CD4-positive, CD25-positive, alpha-beta regulatory T cell (primary cell): ENCODE measurements at regions not wholly inside any gene's neighbourhood (a gene's known extent, or its start where the extent isn't known, plus 50 kb on each side); places are given as distances from the start of the nearest gene placed in this dataset.
"Not testable (repeated sequence)": the region's sequence is repeated elsewhere in the genome, so short reads cannot be mapped to it uniquely, and the experiment has no call there.

Source experiments
- ATAC-seq, 2 donors: fragments of 150-1000 bp; cut with Tn5 transposase; one replicate each; pipeline ENCODE4 v1.10.0; 2021; ENCODE audit warnings: low read depth in 2 of 2, moderate number of reproducible peaks in 2 of 2, moderate library complexity in 1 of 2
- DNase-seq, 3 donors: peaks; one replicate each; pipeline versions ENCODE4 v3.0.0 to v3.0.0-alpha.2; 2012 to 2022; ENCODE audit warnings: mixed read lengths in 1 of 3
- H3K27ac ChIP-seq: one replicate; pipeline ENCODE4 v1.7.0; 2013; ENCODE audit warnings: mild to moderate bottlenecking, low read length; ENCODE audit not compliant: insufficient read depth, poor library complexity, severe bottlenecking
- H3K27me3 ChIP-seq: one replicate; pipeline ENCODE4 v1.7.0; 2013; ENCODE audit warnings: low read length; ENCODE audit not compliant: control insufficient read depth, insufficient read depth
- H3K36me3 ChIP-seq: one replicate; pipeline ENCODE4 v1.7.0; 2013; ENCODE audit warnings: mild to moderate bottlenecking, low read length, moderate library complexity; ENCODE audit not compliant: control insufficient read depth, insufficient read depth
- H3K4me1 ChIP-seq: 2 replicates; pipeline ENCODE4 v1.7.0; 2013; ENCODE audit warnings: mild to moderate bottlenecking, low read length; ENCODE audit not compliant: insufficient read depth, control insufficient read depth, poor library complexity, severe bottlenecking
- H3K4me3 ChIP-seq: one replicate; pipeline ENCODE4 v1.7.0; 2013; ENCODE audit warnings: low read depth, mild to moderate bottlenecking, low read length, moderate library complexity
- H3K9me3 ChIP-seq, 2 experiments: 1 replicate in 1 of 2; 2 replicates in 1 of 2; pipeline ENCODE4 v1.7.0; 2013; ENCODE audit warnings: low read length in 2 of 2, mild to moderate bottlenecking in 1 of 2, moderate library complexity in 1 of 2; ENCODE audit not compliant: control insufficient read depth in 2 of 2
- H3K27ac Mint-ChIP-seq, 3 donors: one replicate each; pipeline ENCODE4 v1.8.0; 2020 to 2022; ENCODE audit warnings: mild to moderate bottlenecking in 3 of 3, mixed read lengths in 3 of 3, moderate library complexity in 2 of 3
- H3K27me3 Mint-ChIP-seq: one replicate; pipeline ENCODE4 v1.8.0; 2022; ENCODE audit warnings: mild to moderate bottlenecking, mixed read lengths
- H3K36me3 Mint-ChIP-seq: one replicate; pipeline ENCODE4 v1.8.0; 2020; ENCODE audit warnings: mixed read lengths
- H3K4me1 Mint-ChIP-seq, 4 donors: one replicate each; pipeline ENCODE4 v1.8.0; 2020 to 2022; ENCODE audit warnings: mixed read lengths in 4 of 4, mild to moderate bottlenecking in 1 of 4
- H3K4me3 Mint-ChIP-seq, 4 donors: one replicate each; pipeline ENCODE4 v1.8.0; 2020 to 2022; ENCODE audit warnings: mild to moderate bottlenecking in 4 of 4, mixed read lengths in 4 of 4, moderate library complexity in 3 of 4
- H3K9me3 Mint-ChIP-seq, 7 donors: one replicate each; pipeline ENCODE4 v1.8.0; 2020 to 2022; ENCODE audit warnings: mixed read lengths in 7 of 7, mild to moderate bottlenecking in 3 of 7, moderate library complexity in 2 of 7

DNA sequence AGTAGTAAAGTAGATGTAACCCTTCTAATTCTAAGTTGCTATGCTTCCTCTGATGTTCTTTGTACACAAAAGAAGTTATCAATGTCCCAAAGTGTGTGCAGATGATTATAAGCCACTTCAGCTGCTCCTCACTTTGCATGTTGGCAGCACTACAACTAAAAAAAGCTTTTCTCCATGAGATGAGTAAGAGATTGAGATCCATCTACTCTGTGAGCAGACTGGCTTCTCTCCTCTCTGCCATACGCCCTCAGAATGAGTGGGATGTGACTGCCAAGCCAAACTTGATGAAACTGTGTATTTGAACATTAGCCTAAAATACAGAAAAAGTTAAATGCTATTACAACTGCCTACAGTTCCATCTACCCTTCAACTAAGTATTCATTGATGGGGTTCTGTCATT lies 102.9 kb upstream of the ETV1 start:
- Histone ChIP-seq H3K4me3 (no peak overlapping the region), H3K4me1 (no peaks in the 10 kb centered on the region), H3K27me3 (no peaks in the 10 kb centered on the region), H3K36me3 (no peaks in the 10 kb centered on the region), H3K9me3 (peaks cover 0 to 4% of the 10 kb centered on the region in 2 experiments), H3K27ac (no peak overlapping the region)
- Mint-ChIP-seq H3K36me3 (no peaks in the 10 kb centered on the region), H3K4me1 (no peaks in the 10 kb centered on the region), H3K27ac (no peak overlapping the region), H3K4me3 (no peak overlapping the region), H3K27me3 (no peaks in the 10 kb centered on the region), H3K9me3 (peaks cover 2 to 7% (median 4%) of the 10 kb centered on the region in 7 donors)
- ATAC-seq, result no peak
- no peak for DNase-seq

DNA sequence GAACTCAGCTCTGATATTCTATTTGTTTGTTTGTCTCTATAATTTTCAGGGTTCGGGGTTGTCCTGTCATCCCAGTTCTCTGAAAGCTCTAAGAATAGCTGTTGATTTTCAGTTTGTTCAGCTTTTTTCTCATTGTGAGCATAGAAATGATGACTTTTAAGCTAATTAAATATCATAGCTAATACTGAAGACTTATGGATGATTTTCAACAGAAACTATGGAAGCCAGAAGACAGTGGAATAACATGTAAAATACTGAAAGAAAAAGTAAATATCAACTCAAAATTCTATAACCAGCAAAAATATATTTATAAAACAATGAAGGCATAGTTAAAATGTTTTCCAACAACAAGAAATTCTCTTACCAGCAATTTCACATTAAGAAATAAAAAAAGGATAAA lies 96.4 kb upstream of the ETV1 start:
- no peak for DNase-seq
- no peak overlapping the region for H3K27ac Mint-ChIP-seq
- no peak overlapping the region for H3K4me3 ChIP-seq
- H3K27ac ChIP-seq, result no peak overlapping the region
- no peak overlapping the region for H3K4me3 Mint-ChIP-seq
- no peaks in the 10 kb centered on the region for H3K27me3 ChIP-seq
- H3K36me3 Mint-ChIP-seq, result no peaks in the 10 kb centered on the region
- no peaks in the 10 kb centered on the region for H3K9me3 ChIP-seq
- H3K36me3 ChIP-seq, result no peaks in the 10 kb centered on the region
- H3K27me3 Mint-ChIP-seq, result no peaks in the 10 kb centered on the region
- no peaks in the 10 kb centered on the region for H3K4me1 Mint-ChIP-seq
- ATAC-seq, result no peak
- peaks cover 4 to 27% (median 7%) of the 10 kb centered on the region in 7 donors for H3K9me3 Mint-ChIP-seq
- H3K4me1 ChIP-seq, result no peaks in the 10 kb centered on the region

DNA sequence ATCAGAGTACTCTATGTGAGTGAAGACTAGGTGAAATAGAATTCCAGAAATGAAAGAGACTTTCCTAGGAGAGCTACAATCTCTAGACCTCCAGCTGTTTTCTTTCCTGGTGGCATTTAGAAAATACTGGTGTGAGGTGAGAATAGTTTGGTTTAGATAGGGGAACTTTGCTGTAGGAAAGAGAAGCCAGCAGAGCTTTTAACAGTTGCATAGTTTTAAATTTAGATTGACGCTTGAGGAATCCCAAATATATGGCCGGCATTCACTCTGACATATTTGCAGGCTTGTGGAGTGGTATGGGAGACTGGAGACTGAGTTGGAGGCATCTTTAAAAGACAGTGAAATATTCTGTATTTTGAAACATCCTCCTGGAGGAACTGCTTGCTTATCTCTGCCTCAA lies 94.3 kb upstream of the ETV1 start:
- H3K4me1 Mint-ChIP-seq, result no peaks in the 10 kb centered on the region
- H3K9me3 Mint-ChIP-seq, result peaks cover 0 to 31% (median 5%) of the 10 kb centered on the region in 7 donors
- DNase-seq, result no peak
- no peaks in the 10 kb centered on the region for H3K36me3 Mint-ChIP-seq
- H3K9me3 ChIP-seq, result no peaks in the 10 kb centered on the region
- no peak overlapping the region for H3K4me3 Mint-ChIP-seq
- H3K4me1 ChIP-seq, result no peaks in the 10 kb centered on the region
- no peaks in the 10 kb centered on the region for H3K36me3 ChIP-seq
- no peaks in the 10 kb centered on the region for H3K27me3 ChIP-seq
- H3K27ac ChIP-seq, result no peak overlapping the region
- no peak for ATAC-seq
- H3K4me3 ChIP-seq, result no peak overlapping the region
- H3K27me3 Mint-ChIP-seq, result no peaks in the 10 kb centered on the region
- H3K27ac Mint-ChIP-seq, result no peak overlapping the region

DNA sequence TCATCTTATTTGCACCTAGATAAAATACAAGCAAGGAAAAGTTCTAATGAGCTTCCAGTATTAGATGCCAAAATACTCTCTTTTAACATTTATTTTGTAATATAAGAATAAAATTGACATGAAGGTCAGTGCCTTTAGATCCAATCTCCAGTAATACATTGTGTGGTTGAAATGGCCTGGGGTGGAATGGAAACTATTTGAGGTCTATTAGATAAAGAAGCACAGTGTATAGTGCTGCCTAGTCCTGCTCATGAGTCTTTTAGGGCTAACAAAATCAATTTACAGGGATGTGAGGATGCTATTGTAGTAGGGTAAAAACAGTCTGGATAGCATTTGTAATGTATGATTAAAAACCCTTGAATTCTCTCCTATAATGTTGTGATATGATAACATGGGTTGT lies 84.5 kb upstream of the ETV1 start:
- Mint-ChIP-seq H3K36me3 (no peaks in the 10 kb centered on the region), H3K4me3 (no peak overlapping the region), H3K4me1 (no peaks in the 10 kb centered on the region), H3K9me3 (peaks cover 0 to 8% (median 2%) of the 10 kb centered on the region in 7 donors), H3K27ac (no peak overlapping the region), H3K27me3 (no peaks in the 10 kb centered on the region)
- H3K36me3 ChIP-seq, result no peaks in the 10 kb centered on the region
- no peak overlapping the region for H3K27ac ChIP-seq
- no peaks in the 10 kb centered on the region for H3K4me1 ChIP-seq
- no peak for DNase-seq
- ATAC-seq, result no peak
- no peaks in the 10 kb centered on the region for H3K9me3 ChIP-seq
- H3K27me3 ChIP-seq, result no peaks in the 10 kb centered on the region
- H3K4me3 ChIP-seq, result no peak overlapping the region

DNA sequence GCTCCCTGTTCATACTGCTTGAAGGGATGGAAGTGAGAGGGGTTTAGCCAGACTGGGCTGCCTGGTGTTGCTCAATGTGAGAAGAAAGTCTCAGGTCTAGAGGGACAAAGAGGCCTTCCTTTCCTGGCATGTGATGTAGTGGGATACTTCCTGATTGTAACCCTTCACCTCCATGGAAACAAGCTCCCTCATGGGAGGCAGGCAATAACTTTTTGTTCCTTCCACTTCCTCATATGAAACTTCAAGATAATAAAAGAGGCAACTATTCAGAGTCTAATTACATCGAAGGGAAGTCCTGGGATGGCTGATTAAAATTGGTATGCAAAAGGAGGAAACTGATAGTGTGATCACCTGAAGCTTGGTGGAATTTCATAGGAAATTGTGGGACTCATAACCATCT lies 84.1 kb upstream of the ETV1 start:
- no peaks in the 10 kb centered on the region for H3K36me3 Mint-ChIP-seq
- peaks cover 0 to 8% (median 2%) of the 10 kb centered on the region in 7 donors for H3K9me3 Mint-ChIP-seq
- ATAC-seq (no peak), DNase-seq (no peak)
- no peaks in the 10 kb centered on the region for H3K36me3 ChIP-seq
- H3K4me1 Mint-ChIP-seq, result no peaks in the 10 kb centered on the region
- no peak overlapping the region for H3K27ac ChIP-seq
- H3K4me1 ChIP-seq, result no peaks in the 10 kb centered on the region
- H3K27ac Mint-ChIP-seq, result no peak overlapping the region
- no peak overlapping the region for H3K4me3 Mint-ChIP-seq
- H3K9me3 ChIP-seq, result no peaks in the 10 kb centered on the region
- H3K27me3 Mint-ChIP-seq, result no peaks in the 10 kb centered on the region
- H3K4me3 ChIP-seq, result no peak overlapping the region
- no peaks in the 10 kb centered on the region for H3K27me3 ChIP-seq

DNA sequence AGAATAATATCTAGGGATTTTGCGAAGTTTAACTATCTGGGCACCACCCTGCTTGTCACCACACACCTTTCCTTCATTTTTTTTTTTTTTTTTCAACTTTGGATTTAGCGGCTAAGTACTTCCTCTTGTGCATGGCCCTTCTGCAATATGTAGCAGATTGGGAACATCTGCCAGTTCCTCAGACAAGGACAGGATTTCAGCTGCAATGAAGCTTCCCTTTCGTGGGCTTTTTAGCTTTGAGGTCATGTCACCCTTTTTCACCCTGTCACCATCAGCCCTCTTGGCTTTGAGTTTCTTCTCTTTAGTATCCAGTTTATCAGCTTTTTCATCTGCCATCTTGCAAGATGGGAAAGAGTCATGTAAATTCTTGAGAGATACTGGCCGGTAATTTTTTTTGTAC lies 81.6 kb upstream of the ETV1 start:
- DNase-seq (no peak), ATAC-seq (no peak)
- no peak overlapping the region for H3K27ac Mint-ChIP-seq
- no peak overlapping the region for H3K4me3 ChIP-seq
- no peaks in the 10 kb centered on the region for H3K36me3 ChIP-seq
- no peak overlapping the region for H3K27ac ChIP-seq
- no peaks in the 10 kb centered on the region for H3K27me3 ChIP-seq
- H3K36me3 Mint-ChIP-seq, result no peaks in the 10 kb centered on the region
- H3K9me3 ChIP-seq, result no peaks in the 10 kb centered on the region
- H3K4me3 Mint-ChIP-seq, result no peak overlapping the region
- no peaks in the 10 kb centered on the region for H3K4me1 ChIP-seq
- H3K9me3 Mint-ChIP-seq, result peaks cover 0 to 17% (median 6%) of the 10 kb centered on the region in 7 donors
- no peaks in the 10 kb centered on the region for H3K27me3 Mint-ChIP-seq
- H3K4me1 Mint-ChIP-seq, result no peaks in the 10 kb centered on the region

DNA sequence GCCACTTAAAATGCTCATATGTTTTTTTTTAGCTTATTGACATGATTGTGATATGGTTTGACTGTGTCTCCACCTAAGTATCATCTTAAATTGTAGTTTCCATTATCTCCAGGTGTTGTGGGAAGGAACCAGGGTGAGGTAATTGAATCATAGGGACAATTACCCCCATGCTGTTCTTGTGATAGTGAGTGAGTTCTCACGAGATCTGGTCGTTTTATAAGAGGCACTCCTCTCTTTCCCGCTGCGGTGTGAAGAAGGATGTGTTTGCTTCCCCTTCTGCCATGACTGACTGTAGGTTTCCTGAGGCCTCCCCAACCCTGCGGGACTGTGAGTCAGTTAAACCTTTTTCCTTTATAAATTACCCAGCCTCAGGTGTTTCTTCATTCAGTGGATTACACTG lies 80.5 kb upstream of the ETV1 start:
- no peaks in the 10 kb centered on the region for H3K36me3 Mint-ChIP-seq
- H3K4me3 ChIP-seq, result no peak overlapping the region
- no peaks in the 10 kb centered on the region for H3K36me3 ChIP-seq
- ATAC-seq (no peak), DNase-seq (no peak)
- no peak overlapping the region for H3K27ac ChIP-seq
- no peaks in the 10 kb centered on the region for H3K4me1 ChIP-seq
- no peaks in the 10 kb centered on the region for H3K9me3 ChIP-seq
- H3K4me1 Mint-ChIP-seq, result no peaks in the 10 kb centered on the region
- H3K9me3 Mint-ChIP-seq, result peaks cover 0 to 17% (median 6%) of the 10 kb centered on the region in 7 donors
- H3K27me3 Mint-ChIP-seq, result no peaks in the 10 kb centered on the region
- no peaks in the 10 kb centered on the region for H3K27me3 ChIP-seq
- no peak overlapping the region for H3K27ac Mint-ChIP-seq
- no peak overlapping the region for H3K4me3 Mint-ChIP-seq

DNA sequence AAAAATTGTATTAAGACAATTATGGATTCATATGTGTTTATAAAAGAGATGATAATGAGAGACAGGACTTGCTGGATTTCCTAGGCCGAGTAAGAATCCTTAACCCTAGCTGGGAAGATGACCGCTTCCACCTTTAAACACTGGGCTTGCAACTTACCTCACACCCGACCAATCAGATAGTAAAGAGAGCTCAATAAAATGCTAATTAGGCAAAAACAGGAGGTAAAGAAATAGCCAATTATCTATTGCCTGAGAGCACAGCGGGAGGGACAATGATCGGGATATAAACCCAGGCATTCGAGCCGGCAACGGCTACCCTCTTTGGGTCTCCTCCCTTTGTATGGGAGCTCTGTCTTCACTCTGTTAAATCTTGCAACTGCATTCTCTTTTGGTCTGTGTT lies 77.3 kb upstream of the ETV1 start:
- H3K9me3 Mint-ChIP-seq, result peaks cover 0 to 14% (median 3%) of the 10 kb centered on the region in 7 donors
- H3K27ac Mint-ChIP-seq, H3K4me1 Mint-ChIP-seq, H3K36me3 Mint-ChIP-seq, ATAC-seq, H3K9me3 ChIP-seq, H3K4me1 ChIP-seq, H3K27ac ChIP-seq, H3K27me3 ChIP-seq, H3K36me3 ChIP-seq, H3K4me3 ChIP-seq, DNase-seq, H3K4me3 Mint-ChIP-seq, H3K27me3 Mint-ChIP-seq: not testable (repeated sequence)
